Right hindlimb (tissue), 1 donor: ENCODE measurements at regions not wholly inside any gene's neighbourhood (a gene's known extent, or its start where the extent isn't known, plus 50 kb on each side); places are given as distances from the start of the nearest gene placed in this dataset.

Source experiments
- DNase-seq: peaks from one replicate; pipeline ENCODE4 v3.0.0-alpha.2; 2018

DNA sequence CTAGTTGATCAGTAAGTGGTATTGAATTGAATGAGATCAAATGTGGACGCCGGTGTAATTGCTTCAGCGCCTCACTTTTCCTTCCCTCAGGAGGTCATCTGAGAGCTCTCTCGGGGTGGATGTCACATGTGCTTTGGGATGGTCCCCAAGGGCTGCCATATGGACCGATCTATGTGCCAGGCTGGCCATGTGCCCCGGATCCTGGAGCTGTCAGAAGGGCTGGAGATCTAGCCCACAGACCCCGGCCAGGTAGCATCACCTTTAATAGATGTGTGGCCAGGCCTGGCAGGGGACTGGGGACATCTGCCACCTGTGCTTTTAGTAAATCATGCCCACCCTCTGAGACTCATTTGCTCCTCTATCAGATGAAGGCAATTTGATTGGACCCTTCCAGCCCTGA lies 95.3 kb upstream of the CRHR1 start:
- DNase-seq = no peak

DNA sequence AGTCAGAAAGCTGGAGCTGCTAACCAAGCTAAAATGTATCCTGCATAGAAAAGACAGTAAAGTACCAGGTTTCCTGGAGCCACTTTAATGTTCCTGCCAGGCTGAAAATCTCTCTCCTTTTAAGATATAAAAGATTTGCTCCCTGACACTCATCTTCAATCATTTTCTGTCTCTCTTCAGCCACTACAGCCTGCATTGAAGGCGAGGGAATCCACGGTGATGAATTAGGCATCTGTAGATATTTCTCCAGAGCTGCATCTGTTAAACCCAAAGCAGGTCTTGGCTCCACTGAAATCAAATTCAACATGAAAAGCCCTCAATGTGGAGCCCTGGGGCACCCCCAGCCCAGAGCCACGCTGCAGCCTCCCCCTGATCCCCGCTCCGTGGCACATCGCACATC lies 94.7 kb upstream of the CRHR1 start:
- DNase-seq = no peak

GRCh38 chr17:45690625-45691275 lies 93.4 kb upstream of the CRHR1 start:
- no peak for DNase-seq

GRCh38 chr17:45692661-45693060 lies 91.5 kb upstream of the CRHR1 start:
- no peak for DNase-seq

GRCh38 chr17:45693792-45694191 lies 90.3 kb upstream of the CRHR1 start:
- no peak for DNase-seq

GRCh38 chr17:45696442-45696841 lies 87.7 kb upstream of the CRHR1 start:
- no peak for DNase-seq

DNA sequence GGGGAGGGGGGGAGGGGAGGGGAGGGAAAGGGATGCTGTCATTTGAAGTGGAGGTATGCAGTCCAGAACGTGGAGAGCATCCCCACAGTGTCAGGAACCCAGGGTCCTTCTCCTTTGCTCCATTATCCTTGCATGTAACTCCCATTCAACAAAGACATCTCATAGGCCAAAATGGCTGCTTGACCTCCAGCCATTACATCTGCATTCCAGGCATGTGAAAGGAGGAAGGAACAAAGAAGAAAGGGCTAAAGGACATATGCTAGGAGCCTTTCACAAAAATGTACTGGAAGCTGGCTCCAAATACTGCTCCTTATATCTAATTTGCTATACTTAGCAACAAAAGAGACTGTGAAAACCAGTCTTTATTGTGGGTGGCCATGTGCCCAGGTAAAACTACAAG lies 87.0 kb upstream of the CRHR1 start:
- no peak for DNase-seq

DNA sequence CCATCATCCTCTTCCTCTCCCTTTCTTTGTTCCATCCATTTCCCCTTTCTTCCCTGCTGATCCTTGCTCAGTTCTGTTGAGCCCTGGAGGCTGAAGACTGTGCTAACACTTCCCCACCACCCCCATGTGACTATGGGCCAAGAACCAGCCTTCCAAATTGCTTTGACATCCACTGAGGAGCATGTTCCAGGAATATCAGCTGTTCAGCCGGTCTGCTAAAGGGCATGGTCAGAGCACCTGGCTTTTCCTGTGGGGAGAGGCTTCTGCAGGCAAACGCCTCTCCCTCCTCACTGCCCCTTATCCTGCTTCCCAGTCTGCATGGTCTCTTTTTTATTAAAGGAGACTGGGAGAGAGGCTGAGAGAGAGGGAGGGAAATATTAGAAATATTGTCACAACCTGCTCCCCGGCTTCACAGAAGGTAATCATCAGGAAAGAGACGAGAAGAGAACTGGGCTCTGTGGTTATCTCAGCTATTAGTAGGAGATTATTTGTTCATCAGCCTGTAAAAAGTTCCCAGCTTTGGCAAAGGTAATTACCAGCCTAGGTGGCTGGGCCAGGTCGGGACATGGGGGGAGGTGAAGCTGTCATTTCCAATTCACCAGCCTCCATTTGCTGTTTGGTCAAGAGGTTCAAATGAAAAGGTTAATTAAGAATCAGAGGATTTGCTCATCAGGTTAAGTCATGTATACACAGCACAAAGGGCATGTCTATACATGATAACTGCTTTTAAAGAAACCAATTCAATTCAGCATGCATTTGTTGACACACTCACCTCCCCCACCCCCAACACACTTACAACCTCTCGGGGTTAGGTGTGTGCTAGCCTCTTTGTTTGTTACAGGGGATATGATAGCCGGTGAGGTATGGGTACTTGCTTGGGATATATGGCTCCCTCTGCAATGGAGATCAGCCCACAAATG lies 83.7 kb upstream of the CRHR1 start:
- DNase-seq = no peak

- no peak for DNase-seq
Observed at GRCh38 chr17:45702666-45703266, 81.4 kb upstream of the CRHR1 start.

DNA sequence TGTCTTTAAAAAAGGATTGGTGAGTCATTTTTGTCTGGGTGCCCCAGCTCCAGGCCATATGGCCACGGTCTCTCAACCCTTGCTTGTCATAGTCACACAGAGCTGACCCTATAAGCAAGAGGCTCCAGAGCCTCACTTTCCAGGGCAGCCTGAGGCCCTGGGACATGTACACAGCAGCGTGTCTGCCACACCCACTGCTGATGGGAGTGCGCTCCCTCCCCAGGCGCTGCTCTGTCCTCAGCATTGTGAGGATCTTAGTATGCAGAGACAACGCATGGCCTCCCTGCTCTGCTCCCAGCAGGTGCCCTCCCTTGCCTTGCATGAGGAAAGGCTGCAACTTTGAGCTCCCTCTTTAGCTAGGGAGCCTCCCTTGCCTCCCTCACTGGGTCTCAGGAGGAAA lies 80.8 kb upstream of the CRHR1 start:
- DNase-seq = no peak

DNA sequence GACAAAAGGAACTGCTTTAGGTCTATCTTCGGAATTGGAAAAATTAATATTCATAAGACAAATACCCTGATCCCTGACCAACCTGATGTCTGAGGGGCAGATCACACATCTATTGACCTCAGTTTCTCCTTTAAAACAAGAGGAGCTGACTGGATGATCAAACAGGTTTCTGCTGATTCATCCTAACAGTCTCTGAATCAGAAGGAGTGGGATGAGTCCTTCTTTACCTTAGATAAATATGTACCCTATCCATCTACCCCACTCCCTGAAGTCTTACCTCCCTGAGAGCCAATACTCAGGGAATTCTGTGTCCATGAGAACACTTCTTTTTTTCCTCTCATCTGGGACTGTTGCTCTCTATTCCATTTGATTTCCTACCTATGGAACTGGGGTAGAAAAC lies 80.3 kb upstream of the CRHR1 start:
- no peak for DNase-seq

GRCh38 chr17:45704251-45704650 lies 79.9 kb upstream of the CRHR1 start:
- no peak for DNase-seq

DNA sequence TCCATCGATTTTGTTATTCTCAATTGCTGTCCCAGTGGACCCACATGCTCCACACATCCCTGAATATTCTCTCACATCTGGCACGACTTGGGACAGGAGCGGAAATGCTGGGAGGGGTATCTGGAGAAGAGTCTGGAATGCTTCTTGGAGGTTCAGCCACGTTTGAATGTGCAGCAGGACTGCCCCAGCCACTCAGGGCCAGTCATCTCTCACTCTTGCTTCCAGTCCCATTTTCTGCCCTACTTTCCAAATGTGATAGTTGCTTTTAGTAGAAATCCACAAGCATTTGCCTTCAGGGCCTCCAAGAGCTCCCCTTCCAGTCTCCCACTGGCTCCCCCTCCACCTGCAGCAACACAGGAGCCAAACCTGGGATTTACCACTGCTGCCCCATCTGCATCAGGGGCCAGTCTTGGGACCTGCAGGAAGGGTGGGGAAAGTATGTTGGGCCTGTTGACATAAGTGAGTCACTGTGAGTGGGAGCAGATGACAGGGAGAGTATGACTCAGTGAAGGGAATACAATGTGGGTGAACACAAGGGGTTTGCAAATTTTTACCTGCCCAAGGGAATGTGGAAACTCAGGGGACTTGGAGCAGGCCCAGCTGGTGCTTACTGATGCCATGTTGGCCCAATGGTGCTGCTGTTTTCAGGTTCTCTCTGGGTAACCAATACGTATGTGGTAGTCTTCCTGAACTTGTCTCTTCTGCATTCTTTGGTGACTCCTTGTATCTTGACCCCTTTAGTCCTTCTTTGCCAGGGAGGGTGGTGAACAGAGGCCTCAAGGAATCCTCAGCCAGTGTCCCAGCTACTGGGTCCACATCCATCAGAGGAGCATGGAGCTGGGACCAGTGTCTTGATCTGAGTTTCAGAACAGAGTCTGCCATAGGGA lies 78.8 kb upstream of the CRHR1 start:
- DNase-seq = no peak

GRCh38 chr17:45706033-45706432 lies 78.1 kb upstream of the CRHR1 start:
- DNase-seq = no peak

DNA sequence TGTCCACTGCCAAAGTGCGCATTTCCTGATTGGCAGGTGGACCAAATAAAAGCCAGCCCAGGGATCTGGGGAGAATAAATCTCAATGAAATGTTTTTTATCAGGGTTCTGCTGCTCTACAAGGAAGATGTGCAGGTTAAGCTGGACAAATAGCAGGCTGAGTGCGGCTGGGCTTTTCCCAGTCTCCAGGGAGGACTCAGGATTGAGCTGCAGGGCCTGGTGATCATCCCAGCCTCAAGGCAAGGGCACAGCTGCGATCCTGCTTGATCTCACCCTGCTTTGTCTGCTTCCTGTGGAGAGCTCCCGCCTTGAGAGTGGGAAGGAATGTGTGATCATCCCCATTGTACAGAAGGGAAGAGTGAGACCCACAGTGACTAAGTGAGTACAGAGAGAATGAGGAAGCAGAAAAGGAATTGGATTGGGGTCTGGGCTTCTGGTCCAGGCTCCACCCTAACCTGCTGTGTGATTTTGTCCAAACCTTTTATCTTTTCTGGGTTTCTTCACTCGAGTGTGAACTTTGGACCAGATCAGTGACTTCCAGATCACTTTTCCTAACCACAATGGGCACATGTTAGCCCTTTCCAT lies 75.3 kb upstream of the CRHR1 start:
- DNase-seq = no peak

- no peak for DNase-seq
Observed at GRCh38 chr17:45709728-45710288, 74.3 kb upstream of the CRHR1 start.

DNA sequence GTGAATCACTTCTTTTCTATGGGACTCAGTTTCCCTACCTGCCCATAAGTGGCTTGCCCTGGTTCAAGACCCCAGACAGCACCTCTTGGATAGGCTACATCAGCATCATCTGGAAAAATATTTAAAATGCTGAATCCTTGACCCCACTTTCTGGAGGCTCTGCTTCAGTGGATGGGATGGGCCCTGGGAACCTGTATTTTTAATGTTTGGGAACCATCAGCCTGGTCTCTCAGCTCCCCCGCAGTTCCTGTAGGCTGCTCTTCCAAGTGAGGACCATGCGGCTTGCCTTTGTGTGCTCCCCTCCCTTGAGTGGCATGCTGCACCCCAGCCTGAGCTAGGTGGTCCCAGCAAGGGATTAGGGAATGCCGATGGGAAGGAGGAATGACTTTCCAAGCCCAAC lies 68.3 kb upstream of the CRHR1 start:
- DNase-seq = no peak

GRCh38 chr17:45718791-45719190 lies 65.3 kb upstream of the CRHR1 start:
- no peak for DNase-seq

DNA sequence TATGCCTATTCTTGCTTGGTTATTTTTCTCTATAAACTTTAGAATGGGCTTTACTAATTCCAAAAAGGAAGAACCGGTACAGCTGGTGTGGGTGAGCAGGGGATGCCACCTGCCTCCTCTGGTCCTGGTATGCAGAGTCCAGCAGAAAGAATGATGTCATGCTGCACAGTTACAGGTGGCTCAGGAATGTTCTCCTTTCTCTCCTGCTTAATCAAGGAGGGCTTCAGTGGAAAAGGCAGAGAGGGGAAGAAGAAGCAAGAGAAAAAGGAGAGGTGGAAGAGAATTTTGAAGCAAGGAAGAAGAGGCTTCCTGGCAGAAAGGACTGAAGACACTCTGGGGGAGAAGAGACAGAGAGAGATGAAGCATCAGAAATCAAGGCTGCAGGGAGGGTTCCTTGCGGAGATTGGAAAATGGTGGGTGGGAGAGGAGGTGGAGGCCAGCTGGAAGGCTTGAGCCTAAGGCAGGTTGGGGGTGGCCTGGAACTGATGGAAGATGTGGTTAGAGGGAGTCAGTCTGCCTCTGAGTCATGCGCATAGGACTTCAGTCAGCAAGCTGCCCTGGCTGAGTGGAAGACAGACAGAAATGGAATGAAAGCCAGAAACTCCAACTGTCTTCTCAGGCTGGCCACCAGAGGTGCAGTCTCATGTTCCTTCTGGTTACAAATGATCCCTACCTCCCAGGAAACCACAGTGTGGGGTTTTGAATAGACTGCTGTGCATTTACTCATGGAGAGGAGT lies 64.6 kb upstream of the CRHR1 start:
- DNase-seq = no peak

- no peak for DNase-seq
Observed at GRCh38 chr17:45720386-45720785, 63.7 kb upstream of the CRHR1 start.

DNA sequence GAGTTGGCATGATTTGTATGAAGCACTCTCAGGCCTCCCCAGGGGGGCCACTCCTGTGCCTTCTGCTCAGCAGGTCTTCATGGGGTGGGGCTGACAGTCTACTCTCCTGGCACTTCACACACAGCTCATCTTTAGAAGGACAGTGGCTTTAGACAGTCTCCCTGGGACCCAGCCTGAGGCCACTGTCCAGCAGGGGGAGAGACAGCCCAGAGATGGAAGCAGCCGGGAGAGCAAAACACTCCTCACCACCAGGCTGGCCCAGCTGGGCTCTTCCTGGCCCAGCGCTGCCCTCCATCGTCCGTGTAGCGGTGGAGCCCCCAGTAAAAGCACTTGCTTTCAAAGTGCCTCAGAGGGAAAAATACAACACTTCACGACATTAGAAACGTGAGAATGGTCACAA lies 62.0 kb upstream of the CRHR1 start:
- DNase-seq = peak; percentile 31
